TTC549 (cell line): ENCODE measurements at regions not wholly inside any gene's neighbourhood (a gene's known extent, or its start where the extent isn't known, plus 50 kb on each side); places are given as distances from the start of the nearest gene placed in this dataset.

Experiments
- FAIRE-seq: peaks from 2 replicates; lab custom pipeline; 2012; peaks lifted over from hg19 to GRCh38; lab: Jason Lieb, UNC

GRCh38 chr10:83165265-83165664, 974.0 kb upstream of the GHITM start:
- FAIRE-seq, result no peak

GRCh38 chr10:83166344-83166743, 973.0 kb upstream of the GHITM start:
- FAIRE-seq, result no peak

GRCh38 chr10:83167081-83167480, 972.2 kb upstream of the GHITM start:
- FAIRE-seq, result no peak

- no peak for FAIRE-seq
These were observed 962.4 kb upstream of the GHITM start for GRCh38 chr10:83176901-83177300.

- no peak for FAIRE-seq
These were observed 960.8 kb upstream of the GHITM start for GRCh38 chr10:83178526-83178925.

- no peak for FAIRE-seq
These were observed 959.9 kb upstream of the GHITM start for GRCh38 chr10:83179371-83179770.

- FAIRE-seq, result no peak
These were observed 957.2 kb upstream of the GHITM start for GRCh38 chr10:83182076-83182475.

GRCh38 chr10:83184641-83185040, 954.7 kb upstream of the GHITM start:
- no peak for FAIRE-seq

- no peak for FAIRE-seq
These were observed 948.7 kb upstream of the GHITM start for GRCh38 chr10:83190614-83191013.

GRCh38 chr10:83193026-83193425, 946.3 kb upstream of the GHITM start:
- no peak for FAIRE-seq

GRCh38 chr10:83195021-83195420, 944.3 kb upstream of the GHITM start:
- no peak for FAIRE-seq

GRCh38 chr10:83199374-83199773, 939.9 kb upstream of the GHITM start:
- no peak for FAIRE-seq

- FAIRE-seq, result no peak
These were observed 933.4 kb upstream of the GHITM start for GRCh38 chr10:83205861-83206260.

GRCh38 chr10:83212632-83213334, 926.5 kb upstream of the GHITM start:
- no peak for FAIRE-seq

GRCh38 chr10:83214136-83214535, 925.2 kb upstream of the GHITM start:
- no peak for FAIRE-seq

GRCh38 chr10:83218205-83218604, 921.1 kb upstream of the GHITM start:
- no peak for FAIRE-seq

GRCh38 chr10:83222300-83222699, 917.0 kb upstream of the GHITM start:
- FAIRE-seq, result no peak

GRCh38 chr10:83222832-83223742, 916.2 kb upstream of the GHITM start:
- FAIRE-seq, result no peak

GRCh38 chr10:83225781-83226180, 913.5 kb upstream of the GHITM start:
- no peak for FAIRE-seq

GRCh38 chr10:83229991-83230390, 909.3 kb upstream of the GHITM start:
- no peak for FAIRE-seq

- FAIRE-seq, result no peak
These were observed 905.6 kb upstream of the GHITM start for GRCh38 chr10:83233691-83234090.

GRCh38 chr10:83248106-83248631, 891.1 kb upstream of the GHITM start:
- FAIRE-seq, result no peak

- FAIRE-seq, result no peak
These were observed 888.9 kb upstream of the GHITM start for GRCh38 chr10:83250396-83250795.
